ES-I3 (cell line): ENCODE measurements at regions not wholly inside any gene's neighbourhood (a gene's known extent, or its start where the extent isn't known, plus 50 kb on each side); places are given as distances from the start of the nearest gene placed in this dataset.

ENCODE experiments used
- H3K36me3 ChIP-seq: 2 replicates; pipeline ENCODE4 v1.6.1; 2013; ENCODE audit warnings: mild to moderate bottlenecking, low read length, control low read depth, moderate library complexity; ENCODE audit not compliant: insufficient read depth
- H3K4me1 ChIP-seq: 2 replicates; pipeline ENCODE4 v1.6.1; 2013; ENCODE audit warnings: mild to moderate bottlenecking, control low read depth, low read length; ENCODE audit not compliant: insufficient read depth
- H3K9ac ChIP-seq: 2 replicates; pipeline ENCODE4 v1.6.1; 2013; ENCODE audit warnings: low read depth, mild to moderate bottlenecking, low read length, moderate library complexity
- H3K9me3 ChIP-seq: 2 replicates; pipeline ENCODE4 v1.6.1; 2013; ENCODE audit warnings: mild to moderate bottlenecking, low read length, moderate library complexity; ENCODE audit not compliant: control insufficient read depth, insufficient read depth

DNA sequence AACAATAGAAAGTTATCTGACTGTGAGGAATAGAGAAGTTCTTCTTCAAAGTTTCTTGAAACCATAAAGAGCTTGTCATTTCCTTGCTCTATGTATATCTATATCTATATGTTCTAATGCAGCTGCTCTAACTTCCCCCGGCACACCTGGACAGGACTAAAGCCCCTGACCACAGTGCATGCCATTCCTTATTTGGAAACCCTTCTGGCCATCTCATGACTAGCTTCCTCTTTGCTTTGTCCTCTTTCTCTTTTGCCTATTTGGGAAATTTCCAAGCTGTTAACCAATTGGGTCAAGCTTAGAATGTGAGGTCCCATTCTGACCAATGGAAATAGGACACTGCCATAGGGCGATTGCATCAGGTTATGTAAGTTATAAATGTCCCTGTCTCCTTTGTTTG lies 1481.1 kb downstream of the STIM2 start:
- no peaks in the 10 kb centered on the region for H3K36me3 ChIP-seq
- no peaks in the 10 kb centered on the region for H3K4me1 ChIP-seq
- peaks cover 5% of the 10 kb centered on the region; the same call in 1 of the 2 replicates for H3K9me3 ChIP-seq
- no peak overlapping the region for H3K9ac ChIP-seq

- no peaks in the 10 kb centered on the region for H3K4me1 ChIP-seq
- no peaks in the 10 kb centered on the region for H3K36me3 ChIP-seq
- no peak overlapping the region for H3K9ac ChIP-seq
- H3K9me3 ChIP-seq, result peaks cover 10% of the 10 kb centered on the region; the same call in 1 of the 2 replicates
Measured at GRCh38 chr4:28350485-28350884, 1489.8 kb downstream of the STIM2 start.

DNA sequence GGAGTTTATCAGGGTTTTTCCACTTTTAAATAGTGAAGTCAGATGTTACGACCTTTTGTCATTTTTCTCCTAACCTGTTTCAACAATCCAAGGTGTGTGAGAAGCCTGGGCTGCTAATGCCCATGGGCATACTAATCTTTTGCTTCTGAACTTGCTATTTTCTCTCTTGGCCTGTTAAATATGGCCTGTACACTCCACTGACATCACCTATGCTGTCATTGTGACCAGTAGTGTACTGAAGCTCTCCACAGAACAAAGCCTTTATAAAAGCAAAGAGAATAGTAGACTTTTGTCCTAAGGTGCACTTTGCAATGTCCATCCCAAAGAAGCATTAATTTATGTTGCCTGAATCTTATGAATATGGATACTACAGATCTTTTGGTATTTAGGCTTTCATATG lies 1490.5 kb downstream of the STIM2 start:
- H3K4me1 ChIP-seq, result no peaks in the 10 kb centered on the region
- H3K9ac ChIP-seq, result no peak overlapping the region
- peaks cover 10% of the 10 kb centered on the region; the same call in 1 of the 2 replicates for H3K9me3 ChIP-seq
- no peaks in the 10 kb centered on the region for H3K36me3 ChIP-seq

DNA sequence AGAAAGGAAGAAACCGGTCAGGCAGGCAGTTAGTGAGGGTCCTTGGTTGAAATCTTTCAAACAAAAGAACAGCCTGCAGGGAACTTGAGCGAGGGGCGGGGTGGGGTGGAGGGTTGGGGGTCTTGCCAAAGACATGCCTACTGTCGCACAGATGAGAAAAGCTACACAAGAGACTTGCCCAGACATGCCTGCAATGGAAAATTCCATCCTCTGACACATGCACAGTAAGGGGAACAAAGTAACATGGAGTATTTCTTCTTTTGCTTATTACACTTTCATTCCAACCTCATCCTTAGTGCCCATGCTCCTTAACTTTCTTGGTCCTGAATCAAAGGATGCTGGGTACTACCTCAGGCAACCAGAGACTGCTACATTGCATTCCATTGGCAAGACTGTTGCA lies 1491.2 kb downstream of the STIM2 start:
- Histone ChIP-seq H3K9ac (no peak overlapping the region), H3K36me3 (no peaks in the 10 kb centered on the region), H3K4me1 (no peaks in the 10 kb centered on the region), H3K9me3 (peaks cover 10% of the 10 kb centered on the region; the same call in 1 of the 2 replicates)

DNA sequence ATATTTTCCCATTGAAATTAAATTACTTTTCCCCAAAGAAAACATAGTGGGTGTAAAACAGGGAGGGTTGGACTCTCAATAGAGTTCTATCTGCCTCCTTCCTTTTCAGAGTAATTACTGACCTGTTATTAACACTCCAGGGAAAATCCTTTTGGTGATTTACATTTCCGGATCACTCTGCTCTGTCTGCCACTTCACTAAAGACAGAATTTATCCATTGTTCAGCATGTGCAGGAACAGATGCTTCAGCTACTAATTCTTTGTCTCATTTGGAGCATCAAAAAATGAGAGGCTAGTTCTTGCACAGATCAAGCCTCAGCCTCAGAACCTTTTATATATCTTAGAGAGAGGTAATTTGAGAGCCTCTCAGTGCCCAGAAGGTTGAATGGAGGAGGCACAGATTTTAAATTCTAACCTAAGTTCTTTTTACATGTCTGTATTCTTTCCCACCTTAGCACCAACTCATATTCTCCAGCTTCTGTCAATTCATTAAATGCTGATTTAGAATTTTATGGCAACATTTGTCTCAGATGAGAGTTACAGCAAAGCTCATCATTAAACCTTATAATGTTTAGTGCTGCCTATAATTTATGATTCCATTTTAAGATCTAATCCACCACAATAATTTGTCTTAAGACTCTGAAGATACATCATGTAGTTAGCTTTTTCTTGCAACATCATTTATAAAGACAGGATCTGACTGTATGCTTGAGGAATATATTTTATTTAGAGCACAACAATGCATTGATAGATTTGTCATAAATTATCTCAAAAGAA lies 1494.4 kb downstream of the STIM2 start:
- peaks cover 10% of the 10 kb centered on the region; the same call in 1 of the 2 replicates for H3K9me3 ChIP-seq
- no peaks in the 10 kb centered on the region for H3K4me1 ChIP-seq
- H3K9ac ChIP-seq, result no peak overlapping the region
- no peaks in the 10 kb centered on the region for H3K36me3 ChIP-seq

DNA sequence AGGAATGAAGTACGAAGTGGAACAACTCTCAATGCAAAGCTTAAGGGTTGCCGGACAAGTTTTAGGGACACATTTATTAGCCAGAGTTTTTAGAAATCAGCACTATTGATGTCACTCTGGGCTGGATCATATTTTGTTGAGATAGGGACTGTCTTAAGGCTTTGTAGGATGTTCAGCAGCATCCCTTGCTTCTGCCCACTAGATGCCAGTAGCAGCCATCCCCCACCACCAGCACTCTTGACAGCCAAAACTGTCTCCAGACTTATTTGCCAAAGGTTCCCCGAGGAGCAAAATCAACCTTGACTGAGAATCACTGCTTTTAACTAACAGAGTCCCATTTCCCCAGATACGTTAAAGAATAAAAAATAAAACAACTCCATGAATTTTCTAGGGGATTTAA lies 1497.3 kb downstream of the STIM2 start:
- Histone ChIP-seq H3K36me3 (no peaks in the 10 kb centered on the region), H3K9me3 (no peaks in the 10 kb centered on the region), H3K4me1 (no peaks in the 10 kb centered on the region), H3K9ac (no peak overlapping the region)

DNA sequence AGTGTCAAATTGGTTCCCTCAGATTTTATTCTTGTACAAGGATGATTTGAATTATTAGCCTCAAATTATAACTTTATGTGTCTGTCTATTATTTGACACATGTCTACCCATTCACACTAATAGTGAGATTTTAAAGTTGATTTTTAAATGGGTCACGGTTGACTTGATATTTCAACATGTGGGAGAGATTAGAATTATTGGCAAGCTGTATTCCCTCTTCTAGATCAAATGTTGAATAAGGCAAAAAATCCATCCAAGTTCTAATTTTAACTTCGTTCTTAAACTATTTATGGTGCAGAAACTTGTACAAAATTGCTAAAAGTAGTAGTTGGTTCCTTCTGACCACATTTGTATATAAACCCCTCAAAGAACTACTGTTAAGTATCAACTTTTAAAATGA lies 1498.0 kb downstream of the STIM2 start:
- H3K36me3 ChIP-seq, result no peaks in the 10 kb centered on the region
- no peaks in the 10 kb centered on the region for H3K9me3 ChIP-seq
- H3K9ac ChIP-seq, result no peak overlapping the region
- no peaks in the 10 kb centered on the region for H3K4me1 ChIP-seq

DNA sequence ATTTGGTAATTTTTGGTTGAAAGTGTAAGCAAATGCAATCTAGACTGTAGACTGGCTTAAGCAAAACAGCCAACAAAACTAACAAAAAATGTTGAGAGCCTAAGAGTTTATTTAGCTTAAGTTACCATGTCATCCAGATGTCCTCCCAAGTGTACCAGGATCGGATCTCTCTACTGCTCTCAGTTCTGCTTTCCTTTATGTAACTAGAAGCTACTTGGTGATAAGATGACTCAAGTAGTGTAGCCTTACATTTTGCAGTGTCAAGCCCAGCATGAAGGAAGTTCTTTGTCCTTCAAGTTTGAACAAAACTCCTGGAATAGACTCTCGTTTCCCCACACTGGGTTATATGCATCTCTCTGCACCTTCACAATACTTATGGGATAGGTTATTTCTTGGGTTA lies 1500.0 kb downstream of the STIM2 start:
- Histone ChIP-seq H3K4me1 (no peaks in the 10 kb centered on the region), H3K36me3 (no peaks in the 10 kb centered on the region), H3K9ac (no peak overlapping the region), H3K9me3 (no peaks in the 10 kb centered on the region)

DNA sequence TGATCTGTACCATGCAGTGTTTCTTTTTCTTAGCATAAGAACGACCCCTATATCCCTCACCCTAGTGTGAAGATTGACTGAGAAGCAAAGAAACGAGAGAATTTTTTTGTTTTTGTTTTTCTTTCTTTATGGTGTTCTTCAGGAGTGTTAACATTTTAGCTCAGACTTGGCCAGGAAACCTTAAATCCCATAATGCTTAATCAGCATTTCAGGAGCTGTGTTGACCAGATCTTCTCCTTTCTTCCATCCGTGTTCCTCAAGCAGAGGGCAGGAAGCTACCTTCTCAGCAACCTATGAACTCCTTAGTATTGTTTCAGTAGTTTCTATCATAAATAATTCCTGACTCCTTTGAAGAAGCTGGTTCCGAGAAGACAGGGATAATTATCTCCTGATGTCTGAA lies 1501.5 kb downstream of the STIM2 start:
- H3K9ac ChIP-seq, result no peak overlapping the region
- no peaks in the 10 kb centered on the region for H3K9me3 ChIP-seq
- no peaks in the 10 kb centered on the region for H3K4me1 ChIP-seq
- H3K36me3 ChIP-seq, result no peaks in the 10 kb centered on the region

DNA sequence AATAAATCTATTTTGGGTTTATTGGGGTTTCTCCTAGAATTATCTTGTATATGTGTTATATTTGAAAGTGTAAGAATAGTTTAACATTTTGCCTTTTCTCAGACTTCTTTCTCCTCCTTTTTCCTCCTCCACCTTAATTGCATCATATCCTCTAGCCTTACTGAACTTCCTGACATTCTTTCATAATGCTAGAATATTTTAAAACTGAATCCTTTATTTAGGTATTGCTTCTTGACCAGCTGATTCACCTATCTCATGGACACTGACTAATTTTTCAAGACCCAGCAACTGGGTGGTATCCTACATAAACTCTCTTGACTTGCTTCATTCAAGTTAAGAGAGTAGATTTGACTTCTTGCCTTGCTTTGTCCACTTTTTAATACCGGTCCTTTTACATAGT lies 1508.9 kb downstream of the STIM2 start:
- Histone ChIP-seq H3K36me3 (no peaks in the 10 kb centered on the region), H3K4me1 (no peaks in the 10 kb centered on the region), H3K9me3 (no peaks in the 10 kb centered on the region), H3K9ac (no peak overlapping the region)

DNA sequence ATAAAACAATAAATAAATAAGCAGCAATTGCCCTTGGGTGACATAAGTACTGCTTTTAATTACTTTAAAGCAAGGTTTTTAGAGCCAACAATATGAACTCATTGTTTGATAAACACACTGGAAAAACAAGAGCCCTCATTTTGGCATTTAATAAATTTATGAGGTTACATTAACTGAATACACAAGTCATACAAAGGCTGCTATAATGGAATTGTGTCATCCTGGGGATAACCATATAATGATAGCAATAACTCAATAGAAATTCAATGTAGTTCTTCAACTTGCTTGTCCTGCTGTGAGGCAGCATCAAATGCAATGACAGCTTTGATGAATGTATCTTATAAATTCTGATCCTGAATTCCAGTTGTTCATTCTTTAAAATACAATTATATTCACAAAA lies 1512.5 kb downstream of the STIM2 start:
- Histone ChIP-seq H3K9ac (no peak overlapping the region), H3K4me1 (no peaks in the 10 kb centered on the region), H3K9me3 (no peaks in the 10 kb centered on the region), H3K36me3 (no peaks in the 10 kb centered on the region)

DNA sequence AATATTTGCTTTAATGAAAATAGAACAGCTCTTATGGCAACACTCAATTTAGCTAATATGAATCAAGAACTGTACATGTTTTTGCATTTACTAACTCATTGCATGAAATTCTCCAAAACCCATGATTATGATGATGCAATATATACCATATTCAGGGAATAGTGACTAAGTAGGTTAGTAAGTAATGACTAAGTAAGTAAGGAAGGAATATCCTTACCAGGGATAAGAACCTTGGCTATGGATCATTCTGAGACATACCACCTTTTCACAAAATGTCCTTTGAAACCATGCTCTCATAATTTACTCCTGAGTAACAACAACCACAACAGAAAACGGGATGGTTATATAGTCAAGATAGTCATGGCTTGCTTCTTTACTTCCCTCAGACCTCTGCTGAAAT lies 1513.0 kb downstream of the STIM2 start:
- H3K9me3 ChIP-seq, result no peaks in the 10 kb centered on the region
- H3K36me3 ChIP-seq, result no peaks in the 10 kb centered on the region
- H3K4me1 ChIP-seq, result no peaks in the 10 kb centered on the region
- no peak overlapping the region for H3K9ac ChIP-seq

GRCh38 chr4:28378109-28378830 lies 1517.6 kb downstream of the STIM2 start:
- no peaks in the 10 kb centered on the region; the same call in 1 of the 2 replicates for H3K4me1 ChIP-seq
- no peak overlapping the region for H3K9ac ChIP-seq
- H3K9me3 ChIP-seq, result no peaks in the 10 kb centered on the region
- H3K36me3 ChIP-seq, result no peaks in the 10 kb centered on the region

DNA sequence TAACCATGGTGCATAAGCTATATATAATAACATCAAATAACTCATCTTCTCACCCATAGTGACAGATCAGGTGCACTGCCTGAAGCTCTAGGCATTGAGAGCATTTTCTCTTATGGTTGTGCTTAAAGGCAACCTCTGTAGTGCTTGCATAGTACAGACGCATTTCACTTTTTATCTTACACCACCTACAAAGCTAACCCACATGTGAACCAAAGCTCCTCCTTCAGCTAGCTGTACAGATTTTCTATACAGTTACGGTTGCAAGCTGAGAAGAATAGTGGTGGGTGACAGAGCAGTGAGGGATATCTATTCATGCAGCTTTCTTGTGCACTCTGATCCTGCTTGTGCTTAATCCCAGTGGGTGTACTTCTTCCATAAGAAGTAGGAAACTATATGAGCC lies 1525.2 kb downstream of the STIM2 start:
- H3K9me3 ChIP-seq, result no peaks in the 10 kb centered on the region
- no peaks in the 10 kb centered on the region; the same call in 1 of the 2 replicates for H3K4me1 ChIP-seq
- H3K9ac ChIP-seq, result no peak overlapping the region
- no peaks in the 10 kb centered on the region for H3K36me3 ChIP-seq

- no peaks in the 10 kb centered on the region; the same call in 1 of the 2 replicates for H3K4me1 ChIP-seq
- no peaks in the 10 kb centered on the region for H3K36me3 ChIP-seq
- H3K9me3 ChIP-seq, result no peaks in the 10 kb centered on the region
- no peak overlapping the region for H3K9ac ChIP-seq
Measured at GRCh38 chr4:28386776-28387175, 1526.1 kb downstream of the STIM2 start.
